Kidney epithelial cell (primary cell): ENCODE measurements at regions not wholly inside any gene's neighbourhood (a gene's known extent, or its start where the extent isn't known, plus 50 kb on each side); places are given as distances from the start of the nearest gene placed in this dataset.
"Not testable (repeated sequence)": the region's sequence is repeated elsewhere in the genome, so short reads cannot be mapped to it uniquely, and the experiment has no call there.

ENCODE experiments used
- DNase-seq: peaks from one replicate; pipeline ENCODE4 v3.0.0-alpha.2; 2010; ENCODE audit warnings: low read depth
- H3K27me3 ChIP-seq: 2 replicates; pipeline ENCODE4 v1.6.0; 2011; ENCODE audit warnings: low read length; ENCODE audit not compliant: control insufficient read depth, insufficient read depth
- H3K36me3 ChIP-seq: 2 replicates; pipeline ENCODE4 v1.5.1; 2011; ENCODE audit warnings: low read length; ENCODE audit not compliant: control insufficient read depth, insufficient read depth
- H3K4me3 ChIP-seq: 2 replicates; pipeline ENCODE4 v1.5.1; 2011; ENCODE audit warnings: low read depth, mild to moderate bottlenecking, control low read depth, low read length
- CTCF ChIP-seq: IDR thresholded peaks from 2 replicates; pipeline ENCODE4 v1.5.1; 2011; ENCODE audit warnings: mild to moderate bottlenecking, moderate library complexity, low read length, control low read depth, inconsistent platforms; ENCODE audit not compliant: insufficient read depth, poor library complexity, severe bottlenecking

- TF ChIP-seq CTCF, result no peak
- H3K27me3 ChIP-seq, result peaks cover 4% of the 10 kb centered on the region
- no peaks in the 10 kb centered on the region for H3K36me3 ChIP-seq
- no peak overlapping the region for H3K4me3 ChIP-seq
- no peak for DNase-seq
Observed at GRCh38 chr3:40756500-40756899, 231.7 kb downstream of the ZNF621 start.

- not testable (repeated sequence) for H3K36me3 ChIP-seq, H3K27me3 ChIP-seq, DNase-seq, H3K4me3 ChIP-seq
Observed at GRCh38 chr3:40762771-40763170, 238.0 kb downstream of the ZNF621 start.

- DNase-seq, result no peak
- no peak for TF ChIP-seq CTCF
Observed at GRCh38 chr3:40763807-40764206, 239.0 kb downstream of the ZNF621 start.

GRCh38 chr3:40764747-40765146, 240.0 kb downstream of the ZNF621 start:
- Histone ChIP-seq H3K27me3 (no peaks in the 10 kb centered on the region), H3K36me3 (no peaks in the 10 kb centered on the region), H3K4me3 (no peak overlapping the region)
- no peak for TF ChIP-seq CTCF
- no peak for DNase-seq

More at GRCh38 chr3:40763807-40764206, 239.0 kb downstream of the ZNF621 start:
- Histone ChIP-seq H3K27me3 (no peaks in the 10 kb centered on the region), H3K36me3 (no peaks in the 10 kb centered on the region), H3K4me3 (no peak overlapping the region)

- no peak for DNase-seq
- no peak overlapping the region for H3K4me3 ChIP-seq
- H3K27me3 ChIP-seq, result no peaks in the 10 kb centered on the region
- no peaks in the 10 kb centered on the region for H3K36me3 ChIP-seq
- TF ChIP-seq CTCF, result no peak
Observed at GRCh38 chr3:40765884-40766283, 241.1 kb downstream of the ZNF621 start.

- Histone ChIP-seq H3K36me3 (no peaks in the 10 kb centered on the region), H3K4me3 (no peak overlapping the region), H3K27me3 (no peaks in the 10 kb centered on the region)
- no peak for DNase-seq
- TF ChIP-seq CTCF, result no peak
Observed at GRCh38 chr3:40766396-40766795, 241.6 kb downstream of the ZNF621 start.

GRCh38 chr3:40768046-40768445, 243.3 kb downstream of the ZNF621 start:
- no peak for DNase-seq
- Histone ChIP-seq H3K36me3 (no peaks in the 10 kb centered on the region), H3K27me3 (no peaks in the 10 kb centered on the region), H3K4me3 (no peak overlapping the region)
- no peak for TF ChIP-seq CTCF
